ENCODE measurements at regions not wholly inside any gene's neighbourhood (a gene's known extent, or its start where the extent isn't known, plus 50 kb on each side); places are given as distances from the start of the nearest gene placed in this dataset.

DNA sequence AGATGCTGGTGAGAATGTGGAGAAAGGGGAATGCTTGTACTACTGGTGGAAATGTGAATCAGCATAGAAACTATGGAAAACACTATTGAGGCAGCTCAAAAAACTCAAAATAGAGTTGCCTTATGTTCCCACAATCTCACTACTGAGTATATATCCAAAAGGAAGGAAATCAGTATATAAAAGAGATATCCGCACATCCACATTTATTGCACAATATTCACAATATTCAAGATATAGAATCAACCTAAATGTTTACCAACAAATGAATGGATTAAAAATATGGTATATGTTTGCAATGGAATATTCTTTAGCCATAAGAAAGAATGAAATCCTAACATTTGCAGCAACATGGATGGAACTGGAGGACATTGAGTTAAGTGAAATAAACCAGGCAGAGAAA lies 686.8 kb downstream of the OTOL1 start:
- Histone ChIP-seq H3K4me3 (ENCODE audit: low read depth, low read length) (no peak overlapping the region), H3K27me3 (ENCODE audit: control insufficient read depth, insufficient read depth, low read length) (no peaks in the 10 kb centered on the region), H3K36me3 (ENCODE audit: control insufficient read depth, insufficient read depth, low read length) (no peaks in the 10 kb centered on the region)
- FAIRE-seq (no peak), DNase-seq (ENCODE audit: low read depth) (no peak)
- TF ChIP-seq CTCF (IDR thresholded peaks at IDR 0.05; ENCODE audit: insufficient read depth, low read length, severe bottlenecking) = no peak

- FAIRE-seq = no peak
- no peaks in the 10 kb centered on the region for H3K27me3 ChIP-seq (ENCODE audit: control insufficient read depth, insufficient read depth, low read length)
- no peak for DNase-seq (ENCODE audit: low read depth)
- H3K36me3 ChIP-seq (ENCODE audit: control insufficient read depth, insufficient read depth, low read length) = no peaks in the 10 kb centered on the region
- TF ChIP-seq CTCF (IDR thresholded peaks at IDR 0.05; ENCODE audit: insufficient read depth, low read length, severe bottlenecking) = no peak
- H3K4me3 ChIP-seq (ENCODE audit: low read depth, low read length) = no peak overlapping the region
These were observed 695.9 kb downstream of the OTOL1 start for GRCh38 chr3:162192340-162193029.

GRCh38 chr3:162193148-162194095 lies 696.8 kb downstream of the OTOL1 start:
- Histone ChIP-seq H3K36me3 (ENCODE audit: control insufficient read depth, insufficient read depth, low read length) (no peaks in the 10 kb centered on the region), H3K4me3 (ENCODE audit: low read depth, low read length) (no peak overlapping the region), H3K27me3 (ENCODE audit: control insufficient read depth, insufficient read depth, low read length) (no peaks in the 10 kb centered on the region)
- FAIRE-seq = no peak
- no peak for TF ChIP-seq CTCF (IDR thresholded peaks at IDR 0.05; ENCODE audit: insufficient read depth, low read length, severe bottlenecking)
- DNase-seq (ENCODE audit: low read depth) = no peak

DNA sequence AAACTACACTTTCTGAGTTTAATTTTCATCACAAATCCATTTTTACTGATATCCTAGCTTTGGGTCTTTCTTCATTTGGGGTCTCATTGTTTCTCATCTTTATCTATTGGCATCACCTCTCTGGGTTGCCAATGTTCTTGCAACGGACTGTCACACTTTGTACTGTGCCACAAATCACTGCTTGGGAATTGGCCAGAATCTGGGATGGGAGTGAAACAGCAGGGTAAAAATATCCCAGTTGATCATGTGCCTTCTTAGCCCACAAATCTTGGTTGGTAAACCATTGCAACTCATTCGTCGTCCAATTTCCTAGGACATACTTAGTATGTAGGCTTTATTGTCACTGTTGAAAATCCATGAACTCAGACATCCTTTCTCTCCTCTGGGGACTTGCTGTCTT lies 698.5 kb downstream of the OTOL1 start:
- FAIRE-seq = no peak
- Histone ChIP-seq H3K27me3 (ENCODE audit: control insufficient read depth, insufficient read depth, low read length) (no peaks in the 10 kb centered on the region), H3K36me3 (ENCODE audit: control insufficient read depth, insufficient read depth, low read length) (no peaks in the 10 kb centered on the region), H3K4me3 (ENCODE audit: low read depth, low read length) (no peak overlapping the region)
- DNase-seq (ENCODE audit: low read depth) = no peak
- TF ChIP-seq CTCF (IDR thresholded peaks at IDR 0.05; ENCODE audit: insufficient read depth, low read length, severe bottlenecking) = no peak

DNA sequence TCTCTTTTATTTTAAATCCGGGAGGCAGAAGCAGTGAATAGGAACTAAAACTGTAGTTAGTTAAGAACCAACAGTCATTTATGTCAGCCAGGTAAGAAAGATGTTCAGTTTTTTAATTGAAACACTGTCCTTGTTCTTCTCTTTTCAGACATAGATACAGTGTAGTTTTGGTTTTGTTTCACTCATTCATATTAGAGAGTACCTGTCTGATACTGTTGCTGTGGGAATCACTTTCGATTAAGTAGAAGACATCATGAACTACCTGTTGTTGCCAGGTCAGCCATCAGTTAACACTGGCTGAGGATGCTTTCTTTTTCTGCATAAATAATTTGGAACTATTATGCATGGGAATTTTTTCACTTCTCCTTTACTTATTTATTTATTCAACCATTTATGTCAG lies 700.4 kb downstream of the OTOL1 start:
- no peaks in the 10 kb centered on the region for H3K36me3 ChIP-seq (ENCODE audit: control insufficient read depth, insufficient read depth, low read length)
- no peak overlapping the region for H3K4me3 ChIP-seq (ENCODE audit: low read depth, low read length)
- FAIRE-seq (no peak), DNase-seq (ENCODE audit: low read depth) (no peak)
- H3K27me3 ChIP-seq (ENCODE audit: control insufficient read depth, insufficient read depth, low read length) = no peaks in the 10 kb centered on the region
- TF ChIP-seq CTCF (IDR thresholded peaks at IDR 0.05; ENCODE audit: insufficient read depth, low read length, severe bottlenecking) = no peak
